Sigmoid colon (tissue), 6 donors: ENCODE measurements at regions not wholly inside any gene's neighbourhood (a gene's known extent, or its start where the extent isn't known, plus 50 kb on each side); places are given as distances from the start of the nearest gene placed in this dataset.

ENCODE experiments used
- DNase-seq: peaks from one replicate; pipeline ENCODE4 v3.0.0-alpha.2; 2019
- H3K27ac ChIP-seq, 4 donors: fragments of 200-600 bp; sonication (generic); one replicate each; pipeline ENCODE4 v1.5.1; 2016 to 2019; ENCODE audit warnings: mild to moderate bottlenecking in 1 of 4
- H3K27me3 ChIP-seq, 3 donors: fragments of 200-600 bp; sonication (generic); one replicate each; pipeline ENCODE4 v1.5.1; 2019; ENCODE audit warnings: mild to moderate bottlenecking in 1 of 3
- H3K36me3 ChIP-seq, 4 donors: fragments of 200-600 bp; sonication (generic); one replicate each; pipeline ENCODE4 v1.5.1; 2016 to 2019
- H3K4me1 ChIP-seq, 4 donors: fragments of 200-600 bp; sonication (generic); one replicate each; pipeline ENCODE4 v1.5.1; 2017 to 2019
- H3K4me3 ChIP-seq, 4 donors: fragments of 200-600 bp; sonication (generic); one replicate each; pipeline ENCODE4 v1.5.1; 2017 to 2019; ENCODE audit warnings: mild to moderate bottlenecking in 2 of 4, moderate library complexity in 1 of 4
- H3K9me3 ChIP-seq, 4 donors: fragments of 200-600 bp in 3 of 4; sonication (generic) in 3 of 4; one replicate each; pipeline versions ENCODE4 v1.5.1 to v1.6.1; 2013 to 2019
- EP300 ChIP-seq, 4 donors: sonication (generic); formaldehyde crosslinking; IDR thresholded peaks; one replicate each; pipeline ENCODE4 v1.6.1; 2017; ENCODE audit warnings: antibody characterized with exemption in 4 of 4
- POLR2A ChIP-seq, 2 donors: fragments of 450-650 bp; IDR thresholded peaks; one replicate each; pipeline ENCODE4 v1.6.1; 2016; ENCODE audit warnings: antibody characterized with exemption in 2 of 2, mild to moderate bottlenecking in 2 of 2, moderate library complexity in 2 of 2
- POLR2AphosphoS5 ChIP-seq, 4 donors: sonication (generic); formaldehyde crosslinking; IDR thresholded peaks; one replicate each; pipeline ENCODE4 v1.6.1; 2017; ENCODE audit warnings: antibody characterized with exemption in 4 of 4
- WGBS, 2 donors: extraction: QIAGEN DNeasy Blood & Tissue Kit; methylation state at CpG; one replicate each; pipeline ENCODE4 v1.1.7; 2013; 5-methylcytosine and 5-hydroxymethylcytosine counted together
- intact Hi-C: fragments of 100-400 bp; cut with DNase I; formaldehyde crosslinking; loops from one replicate; pipeline ENCODE4 v1.15.1; 2023
- TF ChIP-seq, protein P1 (sequence below), 4 experiments: fragments of 450-650 bp in 3 of 4; fragments of 200-600 bp in 1 of 4; IDR thresholded peaks; one replicate each; pipeline ENCODE4 v1.5.1; 2016 to 2019; ENCODE audit warnings: antibody characterized with exemption in 4 of 4, mild to moderate bottlenecking in 3 of 4, moderate library complexity in 2 of 4
- donor health status: healthy with polysubstance abuse.
- donor health status: healthy.

DNA sequence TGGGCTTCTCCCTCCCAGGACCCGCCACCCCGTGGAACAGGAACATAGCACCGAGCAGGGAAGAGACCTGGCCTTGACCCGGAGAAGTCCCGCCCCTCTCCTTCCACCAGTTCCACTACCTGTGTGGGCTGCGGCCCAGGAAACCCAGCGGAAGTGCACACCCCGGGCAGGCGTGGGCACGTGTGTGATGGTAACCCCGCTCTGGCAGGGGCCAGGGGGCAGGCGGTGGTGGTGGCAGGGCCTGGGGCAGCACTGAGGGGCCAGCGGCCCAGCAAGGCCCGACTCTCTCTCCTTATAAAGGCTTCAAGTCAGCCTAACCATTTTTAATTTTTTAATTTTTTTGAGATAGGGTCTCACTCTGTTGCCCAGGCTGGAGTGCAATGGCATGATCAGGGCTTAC is 129.0 kb upstream of the FAM98A start:
- no peaks in the 10 kb centered on the region for H3K36me3 ChIP-seq
- no peak overlapping the region for H3K4me3 ChIP-seq
- no peaks in the 10 kb centered on the region for H3K4me1 ChIP-seq
- H3K9me3 ChIP-seq, result peaks cover 0 to 6% (median 0%) of the 10 kb centered on the region in 4 donors
- no peaks in the 10 kb centered on the region for H3K27me3 ChIP-seq
- DNase-seq, result no peak
- TF ChIP-seq, protein P1, sequence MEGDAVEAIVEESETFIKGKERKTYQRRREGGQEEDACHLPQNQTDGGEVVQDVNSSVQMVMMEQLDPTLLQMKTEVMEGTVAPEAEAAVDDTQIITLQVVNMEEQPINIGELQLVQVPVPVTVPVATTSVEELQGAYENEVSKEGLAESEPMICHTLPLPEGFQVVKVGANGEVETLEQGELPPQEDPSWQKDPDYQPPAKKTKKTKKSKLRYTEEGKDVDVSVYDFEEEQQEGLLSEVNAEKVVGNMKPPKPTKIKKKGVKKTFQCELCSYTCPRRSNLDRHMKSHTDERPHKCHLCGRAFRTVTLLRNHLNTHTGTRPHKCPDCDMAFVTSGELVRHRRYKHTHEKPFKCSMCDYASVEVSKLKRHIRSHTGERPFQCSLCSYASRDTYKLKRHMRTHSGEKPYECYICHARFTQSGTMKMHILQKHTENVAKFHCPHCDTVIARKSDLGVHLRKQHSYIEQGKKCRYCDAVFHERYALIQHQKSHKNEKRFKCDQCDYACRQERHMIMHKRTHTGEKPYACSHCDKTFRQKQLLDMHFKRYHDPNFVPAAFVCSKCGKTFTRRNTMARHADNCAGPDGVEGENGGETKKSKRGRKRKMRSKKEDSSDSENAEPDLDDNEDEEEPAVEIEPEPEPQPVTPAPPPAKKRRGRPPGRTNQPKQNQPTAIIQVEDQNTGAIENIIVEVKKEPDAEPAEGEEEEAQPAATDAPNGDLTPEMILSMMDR (IDR thresholded peaks at IDR 0.05), result no peak
- TF ChIP-seq EP300 (IDR thresholded peaks at IDR 0.05) (no peak), POLR2A (IDR thresholded peaks at IDR 0.05) (no peak), POLR2AphosphoS5 (IDR thresholded peaks at IDR 0.05) (no peak)
- intact Hi-C loops, result no loop called here
- 89 to 92% methylated on average over 14 of the region's 14 CpGs for WGBS, 2 donors
- no peak overlapping the region for H3K27ac ChIP-seq

DNA sequence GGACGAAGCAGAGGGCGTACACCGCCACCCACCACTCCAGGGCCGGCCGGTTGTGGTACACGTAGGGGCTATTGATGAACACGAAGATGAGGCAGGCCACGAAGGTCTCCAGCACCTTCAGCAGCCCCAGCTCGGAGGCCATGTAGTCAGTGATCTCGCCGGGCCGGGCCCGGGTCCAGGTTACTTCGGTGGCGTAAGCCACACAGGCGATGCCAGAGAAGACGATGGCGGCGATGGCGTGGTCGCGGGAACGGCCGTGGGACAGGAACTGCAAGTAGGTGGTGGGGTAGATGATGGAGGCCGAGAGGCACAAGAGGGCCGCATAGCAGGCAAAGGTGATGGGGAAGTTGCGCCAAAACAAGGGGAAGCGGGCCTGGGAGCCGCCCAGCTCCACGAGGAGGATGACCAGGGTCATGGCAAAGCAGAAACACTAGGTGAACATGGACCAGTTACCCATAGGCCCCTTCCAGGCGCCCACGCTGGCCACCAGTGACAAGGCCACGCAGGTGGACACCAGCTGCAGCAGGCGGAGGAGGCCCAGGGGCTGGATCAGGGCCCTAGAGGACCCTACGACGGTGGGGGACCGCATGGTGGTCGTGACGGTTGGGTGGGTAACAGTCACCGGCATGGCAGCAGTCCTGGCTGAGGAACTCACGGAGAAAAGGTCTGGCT is 128.4 kb upstream of the FAM98A start:
- intact Hi-C loops, result no loop called here
- Histone ChIP-seq H3K27ac (no peak overlapping the region), H3K4me3 (no peak overlapping the region), H3K9me3 (peaks cover 0 to 6% (median 0%) of the 10 kb centered on the region in 4 donors), H3K36me3 (no peaks in the 10 kb centered on the region), H3K27me3 (no peaks in the 10 kb centered on the region), H3K4me1 (no peaks in the 10 kb centered on the region)
- 95% methylated on average over 41 of the region's 41 CpGs for WGBS, 2 donors
- TF ChIP-seq EP300 (IDR thresholded peaks at IDR 0.05) (no peak), POLR2AphosphoS5 (IDR thresholded peaks at IDR 0.05) (no peak), POLR2A (IDR thresholded peaks at IDR 0.05) (no peak)
- TF ChIP-seq, protein P1 (IDR thresholded peaks at IDR 0.05), result no peak
- DNase-seq, result no peak

DNA sequence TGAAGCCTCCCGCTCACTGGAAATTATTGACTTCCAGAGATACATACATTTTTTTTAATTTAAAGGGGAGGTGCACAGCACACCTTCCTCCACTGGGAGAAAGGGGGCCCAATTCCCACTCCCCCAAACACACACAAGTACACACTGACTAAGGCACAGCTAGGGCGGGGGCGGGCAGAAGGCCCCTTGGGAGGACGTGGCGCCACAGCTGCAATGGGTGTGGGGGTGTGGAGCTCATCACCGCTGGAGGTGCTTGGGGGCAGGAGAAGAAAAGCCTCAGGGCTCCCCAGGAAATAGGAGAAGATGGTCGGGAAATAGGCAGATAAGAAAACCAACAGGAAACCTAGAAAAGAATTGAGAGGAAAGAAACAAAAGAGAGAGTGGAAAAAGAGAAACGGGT is 127.3 kb upstream of the FAM98A start:
- no peak overlapping the region for H3K4me3 ChIP-seq
- DNase-seq, result no peak
- peaks cover 0 to 6% (median 0%) of the 10 kb centered on the region in 4 donors for H3K9me3 ChIP-seq
- no peaks in the 10 kb centered on the region for H3K36me3 ChIP-seq
- intact Hi-C loops, result no loop called here
- no peak overlapping the region for H3K27ac ChIP-seq
- TF ChIP-seq POLR2A (IDR thresholded peaks at IDR 0.05), result no peak
- no peak for TF ChIP-seq POLR2AphosphoS5 (IDR thresholded peaks at IDR 0.05)
- TF ChIP-seq EP300 (IDR thresholded peaks at IDR 0.05), result no peak
- TF ChIP-seq, protein P1 (IDR thresholded peaks at IDR 0.05), result no peak
- no peaks in the 10 kb centered on the region for H3K27me3 ChIP-seq
- 81 to 91% methylated on average over 8 of the region's 8 CpGs for WGBS, 2 donors
- H3K4me1 ChIP-seq, result no peaks in the 10 kb centered on the region

DNA sequence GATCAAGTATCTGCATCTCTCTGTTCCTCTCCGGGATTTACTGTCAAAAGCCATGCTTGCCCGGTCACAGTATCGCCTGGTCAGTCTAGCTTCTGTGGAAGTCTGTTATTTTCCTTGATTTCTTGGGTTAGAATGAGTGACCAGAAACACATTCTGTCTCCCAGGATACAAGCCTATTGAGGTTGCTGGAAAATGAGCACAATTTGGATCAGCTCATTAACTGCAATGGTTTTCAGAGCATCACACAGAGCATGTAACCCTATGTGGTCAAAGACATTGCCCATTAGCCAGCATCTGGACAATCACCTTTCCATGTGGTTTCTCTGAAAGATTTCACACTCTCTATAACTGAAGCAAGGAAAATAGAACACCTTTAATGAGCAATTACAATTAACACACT is 124.2 kb upstream of the FAM98A start:
- Histone ChIP-seq H3K4me1 (no peaks in the 10 kb centered on the region), H3K27ac (no peak overlapping the region), H3K4me3 (no peak overlapping the region), H3K27me3 (no peaks in the 10 kb centered on the region), H3K9me3 (peaks cover 0 to 6% (median 0%) of the 10 kb centered on the region in 4 donors), H3K36me3 (no peaks in the 10 kb centered on the region)
- intact Hi-C loops, result no loop called here
- TF ChIP-seq POLR2A (IDR thresholded peaks at IDR 0.05) (no peak), POLR2AphosphoS5 (IDR thresholded peaks at IDR 0.05) (no peak), EP300 (IDR thresholded peaks at IDR 0.05) (no peak)
- TF ChIP-seq, protein P1 (IDR thresholded peaks at IDR 0.05), result no peak
- DNase-seq, result no peak
- 62 to 84% methylated on average over 3 of the region's 3 CpGs for WGBS, 2 donors

DNA sequence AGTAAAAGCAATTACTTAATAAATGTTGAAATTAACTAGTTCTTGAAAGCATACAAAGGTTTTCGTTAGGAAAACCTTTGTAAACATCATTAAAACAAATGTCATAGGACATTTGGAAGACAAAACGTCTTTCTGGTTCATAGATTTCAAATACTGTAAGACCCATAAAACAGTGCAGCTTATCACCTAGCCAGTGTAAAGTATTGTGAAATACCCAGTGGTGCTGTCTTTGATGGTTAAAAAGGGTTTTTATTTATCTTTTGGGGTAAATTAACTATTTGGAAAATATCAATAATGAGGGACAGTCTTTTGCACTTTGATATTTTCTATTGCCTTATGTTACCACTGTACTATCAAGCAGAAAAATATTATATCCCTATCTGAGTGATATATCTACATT is 120.0 kb upstream of the FAM98A start:
- no peak overlapping the region for H3K27ac ChIP-seq
- TF ChIP-seq POLR2AphosphoS5 (IDR thresholded peaks at IDR 0.05) (no peak), EP300 (IDR thresholded peaks at IDR 0.05) (no peak), POLR2A (IDR thresholded peaks at IDR 0.05) (no peak)
- TF ChIP-seq, protein P1 (IDR thresholded peaks at IDR 0.05), result no peak
- 15 to 29% methylated on average over 2 of the region's 2 CpGs for WGBS, 2 donors

More for the DNA sequence above, 120.0 kb upstream of the FAM98A start:
- intact Hi-C loops, result no loop called here
- Histone ChIP-seq H3K4me1 (no peaks in the 10 kb centered on the region), H3K27me3 (no peaks in the 10 kb centered on the region), H3K36me3 (no peaks in the 10 kb centered on the region), H3K9me3 (no peaks in the 10 kb centered on the region), H3K4me3 (no peak overlapping the region)
- DNase-seq, result no peak
